ENCODE measurements at regions not wholly inside any gene's neighbourhood (a gene's known extent, or its start where the extent isn't known, plus 50 kb on each side); places are given as distances from the start of the nearest gene placed in this dataset.

GRCh38 chr12:47351526-47351925 lies 271.8 kb upstream of the AMIGO2 start:
- FAIRE-seq (no peak), ATAC-seq (no peak), DNase-seq (ENCODE audit: low spot score) (no peak)
- WGBS (ENCODE audit: low lambda C conversion rate), result 41% methylated on average over 2 of the region's 2 CpGs
- no peaks in the 10 kb centered on the region for H3K27me3 ChIP-seq (ENCODE audit: control insufficient read depth in 1 of 2, insufficient read depth in 2 of 2, low read length in 2 of 2)
- no TSS peak for BruUV-seq (replicated peaks)
- POLR2A ChIA-PET, result no interaction called here
- no peak overlapping the region for H3K27ac ChIP-seq (ENCODE audit: extremely low read length, insufficient read depth, low read length)
- CTCF ChIA-PET (ENCODE audit: low intra/inter-chr PET ratio, low total read pairs), result no interaction called here
- no peaks in the 10 kb centered on the region for H4K20me1 ChIP-seq (ENCODE audit: insufficient read depth, low read length)
- no peaks in the 10 kb centered on the region for H3K9me3 ChIP-seq (ENCODE audit: low read length)
- H2AFZ ChIP-seq (ENCODE audit: low read length), result no peak overlapping the region
- no peak overlapping the region for H3K9ac ChIP-seq (ENCODE audit: insufficient read depth, low read depth, low read length)
- intact Hi-C loops (cut with micrococcal nuclease; ENCODE audit: unreplicated experiment) (no loop called here), in situ Hi-C loops (cut with HindIII; ENCODE audit: extremely low pct_ligation_motif_present, low pct_unique_long_range_greater_than_20kb) (no loop called here)
- no peaks in the 10 kb centered on the region for H3K36me3 ChIP-seq (replicated peaks in 1 of 2; ENCODE audit: control insufficient read depth in 1 of 2, insufficient read depth in 2 of 2, low read length in 2 of 2)
- H3K4me3 ChIP-seq (replicated peaks in 1 of 3; ENCODE audit: insufficient read depth in 1 of 3, low read depth in 2 of 3, low read length in 3 of 3), result no peak overlapping the region
- H3K4me1 ChIP-seq (ENCODE audit: insufficient read depth, low read length), result peaks cover 11% of the 10 kb centered on the region
- no peak overlapping the region for H3K4me2 ChIP-seq (ENCODE audit: low read depth, low read length)
- H3K79me2 ChIP-seq (ENCODE audit: insufficient read depth, low read length), result no peaks in the 10 kb centered on the region
- TF ChIP-seq RAD51 (IDR thresholded peaks at IDR 0.05; ENCODE audit: borderline replicate concordance), result no peak
- no peak for TF ChIP-seq ZNF564 (CRISPR knock-in tag; IDR thresholded peaks at IDR 0.05)
- no peak for TF ChIP-seq TOE1 (CRISPR knock-in tag; IDR thresholded peaks at IDR 0.05)
- no peak for TF ChIP-seq ZFP82 (CRISPR knock-in tag; IDR thresholded peaks at IDR 0.05; ENCODE audit: borderline replicate concordance)
- no peak for TF ChIP-seq JUND (CRISPR knock-in tag; IDR thresholded peaks at IDR 0.05)
- no peak for TF ChIP-seq ZNF318 (CRISPR knock-in tag; IDR thresholded peaks at IDR 0.05)
- no peak for TF ChIP-seq PAXIP1 (CRISPR knock-in tag; conservative IDR thresholded peaks at IDR 0.05)
- no peak for TF ChIP-seq ARNT2 (CRISPR knock-in tag; IDR thresholded peaks at IDR 0.05; ENCODE audit: low read depth)
- TF ChIP-seq TBX2 (CRISPR knock-in tag; IDR thresholded peaks at IDR 0.05; ENCODE audit: borderline replicate concordance), result no peak
- no peak for TF ChIP-seq ZNF282 (IDR thresholded peaks at IDR 0.05; ENCODE audit: partially characterized antibody)
- TF ChIP-seq MXD3 (CRISPR knock-in tag; IDR thresholded peaks at IDR 0.05), result no peak
- TF ChIP-seq E2F5 (CRISPR knock-in tag; conservative IDR thresholded peaks at IDR 0.05), result no peak

Measured in HepG2 (cell line).